Tibial artery (tissue), 4 donors: ENCODE measurements at regions not wholly inside any gene's neighbourhood (a gene's known extent, or its start where the extent isn't known, plus 50 kb on each side); places are given as distances from the start of the nearest gene placed in this dataset.

Experiments used
- DNase-seq, 2 donors: peaks; one replicate each; pipeline ENCODE4 v3.0.0-alpha.2; 2019
- H3K27ac ChIP-seq, 2 donors: fragments of 200-600 bp; sonication (generic) in 1 of 2; 1 replicate in 1 of 2; 2 replicates in 1 of 2; pipeline ENCODE4 v1.5.1; 2018 to 2019; ENCODE audit warnings: mild to moderate bottlenecking in 1 of 2
- H3K27me3 ChIP-seq, 2 donors: fragments of 200-600 bp; sonication (generic) in 1 of 2; one replicate each; pipeline versions ENCODE4 v1.5.1 to v1.6.0; 2016 to 2019
- H3K36me3 ChIP-seq, 3 donors: fragments of 200-600 bp; sonication (generic) in 2 of 3; one replicate each; pipeline ENCODE4 v1.5.1; 2016 to 2019; ENCODE audit warnings: mild to moderate bottlenecking in 2 of 3
- H3K4me1 ChIP-seq, 4 donors: fragments of 200-600 bp; sonication (generic) in 2 of 4; 1 replicate in 3 of 4; 2 replicates in 1 of 4; pipeline ENCODE4 v1.5.1; 2016 to 2019
- H3K4me3 ChIP-seq, 2 donors: fragments of 200-600 bp; sonication (generic) in 1 of 2; 1 replicate in 1 of 2; 2 replicates in 1 of 2; pipeline ENCODE4 v1.5.1; 2018 to 2019; ENCODE audit warnings: mild to moderate bottlenecking in 2 of 2
- H3K9me3 ChIP-seq, 3 donors: fragments of 200-600 bp; sonication (generic) in 1 of 3; one replicate each; pipeline ENCODE4 v1.5.1; 2016 to 2019
- intact Hi-C: fragments of 100-400 bp; cut with DNase I; formaldehyde crosslinking; loops from one replicate; pipeline ENCODE4 v1.15.0; 2023; ENCODE audit warnings: low total_unique reads
- TF ChIP-seq, protein P1 (sequence below), 2 experiments: fragments of 200-600 bp in 1 of 2; fragments of 450-650 bp in 1 of 2; IDR thresholded peaks; one replicate each; pipeline ENCODE4 v1.5.1; 2017 to 2019; ENCODE audit warnings: antibody characterized with exemption in 2 of 2, mild to moderate bottlenecking in 1 of 2, moderate library complexity in 1 of 2

DNA sequence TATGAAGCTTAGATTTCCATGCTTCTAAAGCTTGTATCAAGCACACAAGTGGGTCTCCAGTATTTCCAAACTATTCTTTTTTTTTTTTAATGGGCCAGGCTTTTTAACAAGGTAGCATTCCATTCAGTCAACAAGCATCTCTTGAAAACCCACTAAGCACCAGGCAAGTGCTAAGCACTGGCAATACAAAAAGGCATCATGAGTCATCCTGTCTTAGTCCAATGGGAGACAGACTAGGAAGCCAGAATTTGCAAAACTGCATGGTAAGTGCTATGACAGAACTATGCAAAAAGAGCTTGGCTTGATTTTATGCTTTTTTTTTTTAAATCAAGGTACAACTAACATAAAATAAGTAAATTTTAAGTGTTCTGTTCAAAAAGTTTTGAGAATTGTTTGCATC, 109.3 kb upstream of the DST start:
- intact Hi-C loops = no loop called here
- Histone ChIP-seq H3K27me3 (no peaks in the 10 kb centered on the region), H3K27ac (no peak overlapping the region), H3K4me1 (peaks cover 0 to 82% (median 14%) of the 10 kb centered on the region in 4 donors), H3K36me3 (no peaks in the 10 kb centered on the region), H3K9me3 (no peaks in the 10 kb centered on the region), H3K4me3 (no peak overlapping the region)
- TF ChIP-seq, protein P1, sequence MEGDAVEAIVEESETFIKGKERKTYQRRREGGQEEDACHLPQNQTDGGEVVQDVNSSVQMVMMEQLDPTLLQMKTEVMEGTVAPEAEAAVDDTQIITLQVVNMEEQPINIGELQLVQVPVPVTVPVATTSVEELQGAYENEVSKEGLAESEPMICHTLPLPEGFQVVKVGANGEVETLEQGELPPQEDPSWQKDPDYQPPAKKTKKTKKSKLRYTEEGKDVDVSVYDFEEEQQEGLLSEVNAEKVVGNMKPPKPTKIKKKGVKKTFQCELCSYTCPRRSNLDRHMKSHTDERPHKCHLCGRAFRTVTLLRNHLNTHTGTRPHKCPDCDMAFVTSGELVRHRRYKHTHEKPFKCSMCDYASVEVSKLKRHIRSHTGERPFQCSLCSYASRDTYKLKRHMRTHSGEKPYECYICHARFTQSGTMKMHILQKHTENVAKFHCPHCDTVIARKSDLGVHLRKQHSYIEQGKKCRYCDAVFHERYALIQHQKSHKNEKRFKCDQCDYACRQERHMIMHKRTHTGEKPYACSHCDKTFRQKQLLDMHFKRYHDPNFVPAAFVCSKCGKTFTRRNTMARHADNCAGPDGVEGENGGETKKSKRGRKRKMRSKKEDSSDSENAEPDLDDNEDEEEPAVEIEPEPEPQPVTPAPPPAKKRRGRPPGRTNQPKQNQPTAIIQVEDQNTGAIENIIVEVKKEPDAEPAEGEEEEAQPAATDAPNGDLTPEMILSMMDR (IDR thresholded peaks at IDR 0.05) = no peak
- no peak for DNase-seq

DNA sequence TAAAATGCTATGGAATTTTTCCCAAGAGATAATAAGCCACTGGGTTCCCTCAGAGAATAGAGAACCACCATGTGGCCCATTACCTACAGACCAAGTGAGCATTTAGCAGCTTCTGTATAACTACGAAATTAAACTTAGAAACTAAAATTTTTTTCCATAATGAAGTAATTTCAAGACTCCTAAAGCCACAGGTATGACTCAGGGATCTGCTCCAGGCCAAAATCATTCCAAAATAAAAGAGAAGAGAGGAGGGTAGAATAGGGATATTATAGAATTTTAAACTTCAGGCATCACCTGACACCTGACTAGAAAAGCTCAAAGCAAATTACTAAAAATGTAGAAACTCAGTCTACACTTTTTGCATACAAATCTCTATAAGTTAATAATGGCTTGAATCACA, 108.9 kb upstream of the DST start:
- Histone ChIP-seq H3K4me3 (no peak overlapping the region), H3K36me3 (no peaks in the 10 kb centered on the region), H3K27ac (no peak overlapping the region), H3K9me3 (no peaks in the 10 kb centered on the region), H3K4me1 (peaks cover 0 to 78% (median 11%) of the 10 kb centered on the region in 4 donors), H3K27me3 (no peaks in the 10 kb centered on the region)
- TF ChIP-seq, protein P1 (IDR thresholded peaks at IDR 0.05) = no peak
- intact Hi-C loops = no loop called here
- DNase-seq = no peak

DNA sequence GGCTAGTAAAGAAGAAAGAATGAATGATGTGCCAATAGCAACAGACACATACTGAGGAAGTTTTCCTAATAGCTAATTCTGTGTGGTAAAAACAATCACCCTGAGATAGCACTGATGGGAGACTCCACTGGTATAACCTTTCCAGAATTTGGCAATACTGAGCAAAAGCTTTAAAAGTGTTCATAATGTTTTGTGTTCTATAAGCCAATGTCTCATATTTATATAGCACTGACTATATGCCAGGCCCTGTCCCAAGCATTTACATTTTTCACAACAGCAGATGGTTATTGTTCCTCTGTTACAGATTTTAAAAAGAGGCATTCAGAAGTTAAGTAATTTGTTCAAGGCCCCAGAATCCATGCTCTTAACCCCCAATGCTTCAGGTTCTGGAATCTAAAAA, 108.0 kb upstream of the DST start:
- TF ChIP-seq, protein P1 (IDR thresholded peaks at IDR 0.05) = no peak
- no peaks in the 10 kb centered on the region for H3K27me3 ChIP-seq
- H3K4me3 ChIP-seq = no peak overlapping the region
- no peaks in the 10 kb centered on the region for H3K36me3 ChIP-seq
- H3K9me3 ChIP-seq = no peaks in the 10 kb centered on the region
- DNase-seq = no peak
- H3K27ac ChIP-seq = no peak overlapping the region
- intact Hi-C loops = no loop called here
- H3K4me1 ChIP-seq = peaks cover 0 to 69% (median 2%) of the 10 kb centered on the region in 4 donors

DNA sequence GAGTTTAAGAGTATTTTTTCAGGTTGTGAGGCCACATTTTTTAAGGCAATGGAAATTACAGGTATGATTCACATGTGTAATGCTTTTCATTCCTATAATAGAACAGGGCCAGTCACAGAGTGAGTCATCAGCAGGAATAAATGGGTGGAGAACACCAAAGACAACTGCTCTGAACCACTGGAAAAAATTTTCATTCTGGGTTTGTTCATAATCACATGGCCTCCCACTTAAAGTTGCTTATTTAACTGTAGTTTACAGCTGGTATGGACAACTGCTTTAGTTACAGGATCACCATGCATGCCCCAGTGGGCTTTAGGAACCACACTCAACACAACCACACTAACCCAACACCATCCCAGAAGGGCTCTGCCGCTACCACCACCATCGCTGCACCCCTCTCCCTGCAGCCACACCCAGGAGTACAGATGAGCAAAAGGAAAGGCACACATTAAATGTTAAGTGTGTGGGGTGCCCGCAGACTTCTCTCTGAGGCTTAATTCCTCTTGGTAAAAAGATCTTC, 107.0 kb upstream of the DST start:
- TF ChIP-seq, protein P1 (IDR thresholded peaks at IDR 0.05) = no peak
- no peaks in the 10 kb centered on the region for H3K9me3 ChIP-seq
- no peaks in the 10 kb centered on the region for H3K36me3 ChIP-seq
- H3K27ac ChIP-seq = no peak overlapping the region
- H3K4me3 ChIP-seq = no peak overlapping the region
- H3K27me3 ChIP-seq = no peaks in the 10 kb centered on the region
- peaks cover 0 to 61% (median 0%) of the 10 kb centered on the region in 4 donors for H3K4me1 ChIP-seq
- intact Hi-C loops = no loop called here
- no peak for DNase-seq

DNA sequence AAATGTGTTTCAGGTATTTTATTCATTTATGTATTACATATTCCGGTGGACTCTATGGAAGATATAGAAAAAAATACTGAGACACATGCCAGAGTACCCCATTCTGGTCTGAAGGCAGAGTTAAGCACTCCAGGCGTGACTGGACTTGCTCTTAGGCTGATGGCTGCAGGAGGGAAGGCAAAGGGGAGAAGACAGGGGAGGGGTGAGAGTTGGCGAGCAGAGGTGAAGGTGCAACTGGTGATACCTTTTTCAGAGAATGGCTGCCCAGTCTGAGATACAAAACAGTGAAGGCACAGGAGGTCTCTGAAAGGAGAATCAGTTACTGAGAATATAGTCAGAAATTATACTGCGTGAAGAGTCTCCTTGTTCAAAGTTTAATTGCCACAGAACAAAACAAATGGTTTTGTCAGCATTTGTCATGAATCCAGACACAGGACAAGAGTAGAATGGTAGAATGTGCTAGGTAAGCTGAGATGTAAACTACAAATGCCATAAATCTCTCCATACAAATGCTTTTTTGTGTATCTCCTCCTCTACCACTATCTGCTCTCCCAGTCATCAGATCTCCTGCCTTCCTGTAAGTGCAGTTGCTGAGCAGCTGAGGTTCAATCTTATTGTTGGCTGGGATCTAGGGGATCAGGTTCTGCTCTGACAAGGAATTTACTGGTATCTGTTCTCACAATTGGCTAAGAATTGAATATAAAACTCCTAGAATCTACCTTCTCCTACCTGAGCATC, 104.2 kb upstream of the DST start:
- Histone ChIP-seq H3K4me3 (no peak overlapping the region), H3K9me3 (no peaks in the 10 kb centered on the region), H3K36me3 (no peaks in the 10 kb centered on the region), H3K4me1 (peaks cover 0 to 47% (median 1%) of the 10 kb centered on the region in 4 donors), H3K27ac (no peak overlapping the region), H3K27me3 (no peaks in the 10 kb centered on the region)
- DNase-seq = no peak
- intact Hi-C loops = no loop called here
- TF ChIP-seq, protein P1 (IDR thresholded peaks at IDR 0.05) = no peak
